HG02642 (cell line): ENCODE measurements at regions not wholly inside any gene's neighbourhood (a gene's known extent, or its start where the extent isn't known, plus 50 kb on each side); places are given as distances from the start of the nearest gene placed in this dataset.
"Not testable (repeated sequence)": the region's sequence is repeated elsewhere in the genome, so short reads cannot be mapped to it uniquely, and the experiment has no call there.

Experiments
- ATAC-seq: cut with Tn5 transposase; IDR thresholded peaks from one replicate; pipeline ENCODE4 v1.9.1; 2021; ENCODE audit warnings: mild to moderate bottlenecking; ENCODE audit not compliant: unreplicated experiment, poor library complexity

DNA sequence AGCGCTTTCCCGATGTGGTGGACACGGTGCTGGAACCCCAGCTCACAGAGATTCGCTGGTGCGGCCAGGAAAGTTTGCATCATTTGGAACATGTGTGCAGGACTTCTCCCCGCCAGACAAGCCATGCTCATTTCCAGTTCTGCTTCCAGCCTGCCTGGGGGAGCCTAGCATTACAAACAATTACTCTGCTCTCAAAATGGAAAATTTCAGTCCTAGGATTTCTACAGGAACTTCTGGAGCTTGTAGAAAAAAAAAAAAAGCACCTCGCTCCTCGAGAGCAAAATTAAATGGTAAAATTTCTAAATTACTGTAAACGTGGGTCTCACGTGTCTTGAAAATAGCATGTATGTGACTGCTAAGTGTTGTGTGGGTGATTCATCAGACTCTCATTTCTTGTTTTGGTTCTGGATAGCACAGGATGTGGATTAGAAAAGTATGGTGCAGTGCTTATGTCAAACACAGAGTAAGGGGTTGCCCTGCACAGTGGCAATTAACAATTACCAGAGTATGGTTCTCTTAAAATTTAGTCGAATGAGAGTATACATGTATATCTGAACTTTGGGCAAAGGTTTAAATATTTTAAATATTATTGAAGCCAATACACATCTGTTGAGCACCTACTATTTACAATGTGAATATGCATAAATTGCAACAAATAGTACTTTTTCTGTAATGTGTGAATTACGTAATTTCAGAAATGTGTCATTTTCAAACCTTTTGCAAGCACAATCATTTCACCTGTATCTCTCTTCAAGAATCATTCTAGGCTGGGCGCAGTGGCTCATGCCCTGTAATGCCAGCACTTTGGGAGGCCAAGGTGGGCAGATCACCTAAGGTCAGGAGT, 61.8 kb upstream of the PTGFRN start:
- no peak for ATAC-seq

DNA sequence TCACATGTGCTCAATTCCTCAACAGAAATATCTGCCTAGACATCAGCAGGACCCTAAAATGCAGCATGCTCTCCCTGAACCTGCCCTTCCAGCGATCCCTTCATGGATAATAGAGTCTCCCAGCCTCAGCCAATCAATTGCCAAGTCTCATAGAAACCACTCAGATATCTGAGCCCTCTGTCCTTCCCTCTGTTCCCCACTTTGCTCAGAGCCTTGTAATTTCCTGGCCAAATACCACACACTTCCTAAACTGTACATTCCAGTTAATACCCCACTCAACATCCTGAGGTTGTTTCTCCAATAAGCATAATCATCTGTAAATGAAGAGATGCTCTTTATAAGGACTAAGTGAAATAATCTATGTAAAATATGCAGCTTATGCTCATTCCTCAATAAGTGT, 59.3 kb upstream of the PTGFRN start:
- ATAC-seq: no peak

DNA sequence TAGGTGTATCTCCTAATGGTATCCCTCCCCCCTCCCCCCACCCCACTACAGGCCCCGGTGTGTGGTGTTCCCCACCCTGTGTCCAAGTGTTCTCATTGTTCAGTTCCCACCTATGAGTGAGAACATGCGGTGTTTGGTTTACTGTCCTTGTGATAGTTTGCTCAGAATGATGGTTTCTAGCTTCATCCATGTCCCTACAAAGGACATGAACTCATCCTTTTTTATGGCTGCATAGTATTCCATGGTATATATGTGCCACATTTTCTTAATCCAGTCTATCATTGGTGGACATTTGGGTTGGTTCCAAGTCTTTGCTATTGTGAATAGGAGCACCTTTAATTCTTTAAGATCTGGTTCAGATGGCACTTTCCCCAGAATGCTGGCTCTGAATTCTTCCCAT, 58.5 kb upstream of the PTGFRN start:
- not testable (repeated sequence) for ATAC-seq

DNA sequence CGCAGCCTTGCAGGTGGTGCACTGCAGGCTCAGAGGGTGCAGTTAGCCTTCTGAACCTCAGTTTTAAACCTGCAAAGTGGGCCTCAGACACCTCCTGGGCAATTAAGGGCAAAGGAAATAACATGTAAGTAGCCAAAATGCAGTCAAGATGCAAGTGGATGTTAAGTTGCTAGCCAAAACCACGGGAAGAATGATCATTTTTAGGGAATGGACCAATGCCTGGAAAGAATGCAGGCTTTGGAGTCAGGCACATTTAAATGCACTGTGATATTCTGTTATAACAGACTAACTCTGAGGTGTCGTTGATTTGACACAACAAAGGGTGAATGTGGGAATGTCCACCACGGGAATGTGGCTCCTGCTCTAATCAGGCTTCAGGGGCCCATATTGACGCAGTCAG, 57.9 kb upstream of the PTGFRN start:
- no peak for ATAC-seq

DNA sequence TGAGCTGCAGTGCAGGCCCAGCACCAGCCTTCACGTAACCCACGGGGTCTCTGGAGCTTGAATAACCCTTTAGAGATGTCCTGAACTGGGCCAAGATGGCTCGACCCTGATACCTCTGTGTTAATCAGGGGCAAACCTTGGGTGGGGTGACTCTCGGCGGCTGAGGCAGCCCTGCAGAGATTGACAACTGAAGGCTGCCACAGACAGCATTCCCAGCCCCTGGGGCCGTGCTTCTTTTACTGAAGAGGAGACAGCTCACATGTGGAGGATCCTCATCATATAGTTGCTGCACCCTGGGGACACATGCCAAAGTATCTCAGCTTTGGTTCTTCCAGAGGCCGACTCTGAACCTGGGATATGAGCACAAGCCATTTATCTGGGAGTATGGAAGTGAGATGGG, 57.3 kb upstream of the PTGFRN start:
- no peak for ATAC-seq

DNA sequence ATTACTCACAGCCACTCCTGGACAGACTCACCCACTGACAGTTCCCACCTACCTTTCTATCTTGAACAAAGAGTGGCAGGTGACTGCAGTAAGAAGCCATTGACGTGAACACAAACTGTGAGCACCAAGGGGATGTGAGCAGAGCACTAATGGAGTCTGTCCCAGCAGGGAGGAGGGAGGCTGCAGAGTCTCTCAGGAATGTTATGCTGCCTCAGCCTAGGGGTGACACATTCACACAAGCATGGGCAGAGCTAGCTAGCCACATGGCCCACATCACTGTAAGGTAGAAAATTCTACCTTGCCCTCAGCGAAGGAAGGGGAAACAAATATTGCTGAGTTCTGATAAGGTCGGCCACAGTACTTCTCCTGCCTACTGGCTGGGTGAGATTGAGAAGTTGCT, 56.8 kb upstream of the PTGFRN start:
- no peak for ATAC-seq

DNA sequence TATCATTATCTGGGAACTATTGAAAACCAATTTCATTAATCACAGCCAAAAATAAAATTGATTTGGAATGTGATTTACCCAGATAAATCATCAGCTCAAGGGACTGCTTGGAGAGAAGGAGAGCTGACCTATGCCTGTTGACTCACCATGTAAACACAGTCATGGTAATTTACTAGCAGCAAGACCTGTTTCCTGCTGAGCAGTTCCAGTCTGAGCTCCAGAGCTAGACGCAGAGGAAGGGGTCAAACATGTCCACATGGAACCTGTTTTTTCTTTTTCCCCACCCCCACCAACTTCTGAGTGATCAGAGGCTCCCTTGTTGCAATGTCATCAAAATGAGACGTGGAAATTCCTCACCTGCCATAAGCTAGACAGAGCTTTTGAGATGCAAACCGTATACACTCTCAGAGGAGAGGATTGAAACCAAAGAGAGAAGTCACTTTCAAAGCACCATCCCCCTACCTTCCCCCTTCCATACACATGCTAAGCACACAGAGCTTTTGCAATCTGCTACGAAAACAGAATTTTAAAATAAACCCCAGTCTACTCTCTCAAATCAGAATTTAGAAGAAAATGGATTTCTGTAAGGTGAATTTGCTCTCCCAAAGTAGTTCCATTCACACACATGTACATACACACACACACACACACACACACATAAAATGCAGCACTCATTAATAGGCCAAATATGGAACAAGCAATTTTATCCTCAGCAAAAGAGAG, 55.9 kb upstream of the PTGFRN start:
- ATAC-seq: no peak

DNA sequence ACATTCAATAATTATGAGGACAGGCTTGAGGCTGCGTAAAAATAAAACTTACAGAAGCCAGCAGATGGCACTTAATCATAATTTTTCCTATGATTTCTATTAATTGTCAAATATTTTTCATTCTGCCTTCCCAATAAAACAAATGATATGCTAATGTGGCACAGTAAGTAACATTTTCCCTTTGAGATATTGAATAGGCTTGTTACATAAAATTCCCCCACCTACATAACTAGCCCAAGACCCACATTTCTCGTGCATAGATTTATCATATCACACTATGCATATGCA, 55.4 kb upstream of the PTGFRN start:
- no peak for ATAC-seq

DNA sequence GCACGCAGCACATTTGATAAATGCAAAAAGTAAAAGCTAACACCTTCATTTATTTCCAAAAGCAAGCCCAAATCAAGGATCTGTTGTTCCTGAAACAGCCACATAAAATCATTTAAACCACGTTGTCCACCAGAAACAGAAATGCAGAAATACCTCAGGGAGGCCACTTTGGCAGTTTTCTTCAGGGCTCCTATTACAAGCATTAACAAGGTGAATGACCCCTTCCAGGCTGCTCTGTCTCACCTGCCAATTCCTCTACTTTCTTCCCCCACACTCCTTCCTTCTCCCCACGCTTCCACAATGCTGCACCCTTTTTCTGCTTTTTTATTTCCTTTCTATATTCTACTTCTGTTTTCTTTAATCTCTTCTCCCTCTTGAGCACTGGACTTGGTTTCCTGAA, 55.0 kb upstream of the PTGFRN start:
- ATAC-seq: no peak

DNA sequence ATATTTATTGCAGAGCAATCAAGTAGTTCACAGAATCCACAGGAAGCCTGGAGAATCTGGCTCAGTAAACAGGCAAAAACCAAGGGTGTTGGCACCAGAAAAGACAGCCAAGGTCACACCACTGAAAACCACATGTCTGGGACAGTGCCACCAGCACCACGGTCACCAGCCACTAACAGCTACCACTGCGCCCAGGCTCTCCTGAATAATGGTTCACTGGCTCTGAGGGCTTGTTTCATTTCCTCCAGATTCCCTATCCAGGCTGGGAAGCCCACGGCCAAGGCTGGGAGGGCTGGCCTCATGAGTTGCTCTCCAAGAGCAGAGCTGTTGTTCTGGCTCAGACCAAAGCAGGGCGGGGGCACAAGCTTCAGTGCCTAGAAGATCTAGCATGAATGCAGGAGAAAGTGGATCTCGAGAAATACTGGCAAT, 54.5 kb upstream of the PTGFRN start:
- no peak for ATAC-seq

DNA sequence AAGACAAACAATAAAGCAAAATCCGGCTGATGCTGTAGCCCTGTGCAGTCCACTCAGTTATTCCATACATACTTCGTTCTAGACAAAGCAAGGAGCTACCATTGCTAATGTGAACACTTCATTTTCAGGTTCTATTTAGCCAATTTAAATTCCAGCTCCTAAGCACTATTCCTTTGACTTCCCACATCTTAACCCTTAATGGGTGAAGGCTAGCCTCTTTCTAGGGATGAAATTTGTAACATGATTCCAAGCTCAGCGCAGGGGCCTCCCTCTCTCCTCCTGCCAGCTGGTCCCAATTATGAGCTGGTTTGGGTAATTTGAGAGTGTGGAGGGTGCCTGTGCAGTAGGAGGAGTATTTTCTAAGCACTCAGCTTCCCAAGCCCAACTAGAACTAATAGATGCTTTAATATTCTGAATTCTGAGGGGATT, 53.9 kb upstream of the PTGFRN start:
- ATAC-seq: no peak

DNA sequence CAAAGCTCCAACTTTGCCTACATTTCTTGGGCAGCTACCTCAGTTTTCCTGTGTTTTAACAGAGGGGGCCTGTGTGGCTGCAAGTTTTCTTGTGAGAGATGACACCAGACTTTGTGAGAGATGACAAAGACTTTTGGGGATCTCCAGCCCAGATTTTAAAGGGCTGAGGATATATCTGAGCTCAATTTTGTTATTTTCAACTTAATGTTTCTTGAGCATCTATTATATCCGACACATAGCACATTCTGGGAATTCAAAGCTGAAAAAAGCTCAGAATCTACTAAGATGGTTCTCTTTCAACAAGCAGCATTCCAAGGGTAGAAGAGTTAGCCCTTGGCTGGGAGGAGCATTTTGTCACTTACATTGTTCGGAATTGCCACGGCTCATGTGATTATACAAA, 53.4 kb upstream of the PTGFRN start:
- no peak for ATAC-seq

DNA sequence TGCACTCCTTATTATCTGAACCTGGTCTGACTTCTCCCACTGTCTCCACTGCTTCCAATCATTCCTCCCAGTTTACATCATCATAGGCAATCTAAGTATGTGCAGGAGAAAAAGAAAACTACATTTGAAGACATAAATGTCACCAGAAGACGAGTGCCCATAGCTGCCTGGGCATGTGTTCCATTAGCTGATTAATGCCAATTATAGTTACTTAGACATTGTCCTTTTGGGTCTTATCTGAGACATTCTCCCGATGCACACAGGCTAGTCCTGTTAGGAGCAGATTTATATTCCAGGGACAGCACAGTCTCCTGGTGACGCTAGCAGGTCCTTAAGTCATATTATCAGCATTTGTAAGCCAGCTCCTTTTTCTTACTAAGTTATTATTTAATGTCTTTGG, 52.6 kb upstream of the PTGFRN start:
- no peak for ATAC-seq
